Coronary artery (tissue), 2 donors: ENCODE measurements at regions not wholly inside any gene's neighbourhood (a gene's known extent, or its start where the extent isn't known, plus 50 kb on each side); places are given as distances from the start of the nearest gene placed in this dataset.

Source experiments
- DNase-seq: peaks from one replicate; pipeline ENCODE4 v3.0.0-alpha.2; 2017; ENCODE audit warnings: low spot score
- H3K27ac ChIP-seq, 2 donors: fragments of 200-600 bp; sonication (generic); one replicate each; pipeline ENCODE4 v1.5.1; 2016 to 2019
- H3K4me3 ChIP-seq: fragments of 200-600 bp; sonication (generic); 2 replicates; pipeline ENCODE4 v1.5.1; 2016; ENCODE audit warnings: mild to moderate bottlenecking, moderate library complexity
- CTCF ChIP-seq: fragments of 200-600 bp; sonication (generic); IDR thresholded peaks from one replicate; pipeline ENCODE4 v1.5.1; 2019; ENCODE audit warnings: antibody characterized with exemption

GRCh38 chr3:43215138-43215537, 71.2 kb upstream of the SNRK start:
- no peak for DNase-seq
- TF ChIP-seq CTCF: no peak
- Histone ChIP-seq H3K27ac (no peak overlapping the region), H3K4me3 (no peak overlapping the region)

- DNase-seq: no peak
- TF ChIP-seq CTCF: no peak
- H3K27ac ChIP-seq: no peak overlapping the region
- no peak overlapping the region for H3K4me3 ChIP-seq
These were observed 71.7 kb upstream of the SNRK start for GRCh38 chr3:43214616-43215015.

GRCh38 chr3:43213631-43214030, 72.7 kb upstream of the SNRK start:
- Histone ChIP-seq H3K27ac (no peak overlapping the region), H3K4me3 (no peak overlapping the region)
- no peak for TF ChIP-seq CTCF
- no peak for DNase-seq

- TF ChIP-seq CTCF: no peak
- Histone ChIP-seq H3K27ac (no peak overlapping the region), H3K4me3 (no peak overlapping the region)
- no peak for DNase-seq
These were observed 73.3 kb upstream of the SNRK start for GRCh38 chr3:43212914-43213611.

GRCh38 chr3:43211681-43212080, 74.7 kb upstream of the SNRK start:
- DNase-seq: no peak
- no peak for TF ChIP-seq CTCF
- no peak overlapping the region for H3K27ac ChIP-seq
- no peak overlapping the region for H3K4me3 ChIP-seq

- TF ChIP-seq CTCF: no peak
- DNase-seq: no peak
- Histone ChIP-seq H3K27ac (no peak overlapping the region), H3K4me3 (no peak overlapping the region)
These were observed 76.0 kb upstream of the SNRK start for GRCh38 chr3:43210049-43211027.
